Panc1 (cell line): ENCODE measurements at regions not wholly inside any gene's neighbourhood (a gene's known extent, or its start where the extent isn't known, plus 50 kb on each side); places are given as distances from the start of the nearest gene placed in this dataset.

Experiments
- CTCF ChIP-seq: fragments of 450-650 bp; IDR thresholded peaks from 2 replicates; pipeline ENCODE4 v1.5.1; 2017; ENCODE audit warnings: mild to moderate bottlenecking
- POLR2AphosphoS5 ChIP-seq: IDR thresholded peaks from 2 replicates; pipeline ENCODE4 v1.6.1; 2012; ENCODE audit warnings: mild to moderate bottlenecking, low read depth, low read length, moderate library complexity
- REST ChIP-seq, 2 experiments: IDR thresholded peaks; 2 replicates each; pipeline ENCODE4 v1.6.1; 2011 to 2012; ENCODE audit warnings: low read depth in 2 of 2, control low read depth in 1 of 2, low read length in 1 of 2, mild to moderate bottlenecking in 1 of 2, moderate library complexity in 1 of 2; ENCODE audit not compliant: insufficient read depth in 1 of 2
- SIN3A ChIP-seq: IDR thresholded peaks from 2 replicates; pipeline ENCODE4 v1.6.1; 2012; ENCODE audit warnings: low read depth, mild to moderate bottlenecking, low read length, moderate library complexity, borderline replicate concordance; ENCODE audit not compliant: insufficient read depth
- TCF7L2 ChIP-seq: IDR thresholded peaks from 2 replicates; pipeline ENCODE4 v1.6.1; 2011; ENCODE audit warnings: mild to moderate bottlenecking, low read depth, low read length, inconsistent platforms

GRCh38 chr7:23907012-23907411 is 197.0 kb downstream of the STK31 start:
- TF ChIP-seq CTCF = no peak
- TF ChIP-seq TCF7L2 = no peak
- TF ChIP-seq REST (IDR thresholded peaks at IDR 0.05; ENCODE audit: insufficient read depth in 1 of 2, low read depth in 2 of 2, low read length in 1 of 2) = no peak
- TF ChIP-seq POLR2AphosphoS5 = no peak
- no peak for TF ChIP-seq SIN3A
